ENCODE measurements at regions not wholly inside any gene's neighbourhood (a gene's known extent, or its start where the extent isn't known, plus 50 kb on each side); places are given as distances from the start of the nearest gene placed in this dataset.

DNA sequence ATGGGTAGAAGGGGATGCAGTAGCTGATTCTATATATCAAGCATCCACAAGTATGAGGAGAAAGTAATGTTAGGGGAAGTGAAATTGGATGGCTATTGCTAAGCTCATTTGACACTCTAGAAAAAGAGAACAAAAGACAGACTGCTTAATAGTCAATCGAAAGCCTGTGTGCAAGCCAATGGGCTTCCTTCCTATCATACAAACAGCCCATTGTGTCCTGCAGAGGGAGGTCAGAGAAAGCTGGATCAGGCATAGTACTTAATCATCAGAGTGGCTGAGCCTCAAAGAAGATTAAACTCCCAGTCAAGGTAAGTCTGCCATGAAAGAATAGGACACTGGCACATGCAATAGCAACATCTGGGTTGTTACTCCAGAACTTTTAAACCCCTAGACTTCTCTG, 50.9 kb upstream of the PGR start:
- TF ChIP-seq YY1 (IDR thresholded peaks at IDR 0.05; ENCODE audit: low read depth) (no peak), ZBTB7A (IDR thresholded peaks at IDR 0.05; ENCODE audit: low read depth) (no peak), RAD21 (IDR thresholded peaks at IDR 0.05; ENCODE audit: low read depth) (no peak), CREB1 (IDR thresholded peaks at IDR 0.05; ENCODE audit: low read depth) (no peak), EP300 (IDR thresholded peaks at IDR 0.05; ENCODE audit: borderline replicate concordance) (no peak), TEAD4 (IDR thresholded peaks at IDR 0.05) (no peak), FOXM1 (IDR thresholded peaks at IDR 0.05; ENCODE audit: borderline replicate concordance, low read depth) (no peak), TAF1 (IDR thresholded peaks at IDR 0.05; ENCODE audit: low read depth) (no peak), EGR1 (IDR thresholded peaks at IDR 0.05) (no peak)
- TF ChIP-seq, protein P1, sequence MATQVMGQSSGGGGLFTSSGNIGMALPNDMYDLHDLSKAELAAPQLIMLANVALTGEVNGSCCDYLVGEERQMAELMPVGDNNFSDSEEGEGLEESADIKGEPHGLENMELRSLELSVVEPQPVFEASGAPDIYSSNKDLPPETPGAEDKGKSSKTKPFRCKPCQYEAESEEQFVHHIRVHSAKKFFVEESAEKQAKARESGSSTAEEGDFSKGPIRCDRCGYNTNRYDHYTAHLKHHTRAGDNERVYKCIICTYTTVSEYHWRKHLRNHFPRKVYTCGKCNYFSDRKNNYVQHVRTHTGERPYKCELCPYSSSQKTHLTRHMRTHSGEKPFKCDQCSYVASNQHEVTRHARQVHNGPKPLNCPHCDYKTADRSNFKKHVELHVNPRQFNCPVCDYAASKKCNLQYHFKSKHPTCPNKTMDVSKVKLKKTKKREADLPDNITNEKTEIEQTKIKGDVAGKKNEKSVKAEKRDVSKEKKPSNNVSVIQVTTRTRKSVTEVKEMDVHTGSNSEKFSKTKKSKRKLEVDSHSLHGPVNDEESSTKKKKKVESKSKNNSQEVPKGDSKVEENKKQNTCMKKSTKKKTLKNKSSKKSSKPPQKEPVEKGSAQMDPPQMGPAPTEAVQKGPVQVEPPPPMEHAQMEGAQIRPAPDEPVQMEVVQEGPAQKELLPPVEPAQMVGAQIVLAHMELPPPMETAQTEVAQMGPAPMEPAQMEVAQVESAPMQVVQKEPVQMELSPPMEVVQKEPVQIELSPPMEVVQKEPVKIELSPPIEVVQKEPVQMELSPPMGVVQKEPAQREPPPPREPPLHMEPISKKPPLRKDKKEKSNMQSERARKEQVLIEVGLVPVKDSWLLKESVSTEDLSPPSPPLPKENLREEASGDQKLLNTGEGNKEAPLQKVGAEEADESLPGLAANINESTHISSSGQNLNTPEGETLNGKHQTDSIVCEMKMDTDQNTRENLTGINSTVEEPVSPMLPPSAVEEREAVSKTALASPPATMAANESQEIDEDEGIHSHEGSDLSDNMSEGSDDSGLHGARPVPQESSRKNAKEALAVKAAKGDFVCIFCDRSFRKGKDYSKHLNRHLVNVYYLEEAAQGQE (IDR thresholded peaks at IDR 0.05; ENCODE audit: low read depth): no peak
- TF ChIP-seq, protein P2, sequence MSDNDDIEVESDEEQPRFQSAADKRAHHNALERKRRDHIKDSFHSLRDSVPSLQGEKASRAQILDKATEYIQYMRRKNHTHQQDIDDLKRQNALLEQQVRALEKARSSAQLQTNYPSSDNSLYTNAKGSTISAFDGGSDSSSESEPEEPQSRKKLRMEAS (IDR thresholded peaks at IDR 0.05): no peak
- TF ChIP-seq, protein P3, sequence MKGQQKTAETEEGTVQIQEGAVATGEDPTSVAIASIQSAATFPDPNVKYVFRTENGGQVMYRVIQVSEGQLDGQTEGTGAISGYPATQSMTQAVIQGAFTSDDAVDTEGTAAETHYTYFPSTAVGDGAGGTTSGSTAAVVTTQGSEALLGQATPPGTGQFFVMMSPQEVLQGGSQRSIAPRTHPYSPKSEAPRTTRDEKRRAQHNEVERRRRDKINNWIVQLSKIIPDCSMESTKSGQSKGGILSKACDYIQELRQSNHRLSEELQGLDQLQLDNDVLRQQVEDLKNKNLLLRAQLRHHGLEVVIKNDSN (IDR thresholded peaks at IDR 0.05): no peak
